ENCODE measurements at regions not wholly inside any gene's neighbourhood (a gene's known extent, or its start where the extent isn't known, plus 50 kb on each side); places are given as distances from the start of the nearest gene placed in this dataset.

DNA sequence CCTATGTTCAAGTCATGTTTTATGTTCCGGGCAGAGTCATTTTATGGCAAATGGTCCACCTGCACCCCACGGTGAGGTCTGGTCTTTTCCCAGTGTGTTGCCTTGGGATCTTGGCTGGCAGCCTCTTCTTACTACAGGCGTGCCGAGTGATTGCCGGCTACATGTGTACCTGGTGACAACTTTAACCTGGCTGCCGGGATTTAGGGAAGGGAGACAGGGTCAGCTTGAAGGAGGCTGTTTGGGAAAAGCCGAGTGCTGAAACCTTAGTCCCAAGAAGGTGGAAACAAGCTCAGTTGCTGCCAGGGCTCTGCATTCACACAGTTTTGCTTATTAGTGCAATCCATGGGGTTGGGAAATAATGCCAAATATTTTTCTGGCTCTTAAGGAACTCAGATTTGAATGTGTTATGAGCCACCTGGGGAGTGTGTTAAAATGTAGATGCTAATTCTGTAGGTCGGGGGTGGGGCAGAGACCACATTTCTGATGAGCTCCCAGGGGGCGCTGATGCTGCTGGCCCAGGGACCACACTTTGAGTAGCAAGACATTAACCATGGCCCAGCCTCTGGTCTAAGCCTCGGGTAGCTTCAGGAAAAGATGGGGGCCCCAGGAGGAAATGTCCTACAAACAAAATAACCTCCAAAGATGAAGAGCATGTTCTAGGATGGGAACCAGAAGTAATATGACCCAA is 179.6 kb downstream of the TBX5 start:
- DNase-seq (ENCODE audit: low spot score), result no peak
- CTCF ChIA-PET, result no interaction called here
- intact Hi-C loops (cut with micrococcal nuclease; ENCODE audit: unreplicated experiment), result no loop called here
- H3K27ac ChIP-seq (ENCODE audit: low read depth, low read length, poor library complexity, severe bottlenecking), result no peak overlapping the region
- H3K9me3 ChIP-seq (ENCODE audit: low read depth, low read length, poor library complexity, severe bottlenecking), result no peaks in the 10 kb centered on the region
- POLR2A ChIA-PET (ENCODE audit: low non-redundant PET), result no interaction called here
- no peaks in the 10 kb centered on the region for H3K36me3 ChIP-seq (ENCODE audit: insufficient read depth, low read length, poor library complexity, severe bottlenecking)
- H3K4me3 ChIP-seq (ENCODE audit: low read depth, low read length, poor library complexity, severe bottlenecking), result no peak overlapping the region
- no peak for TF ChIP-seq EZH2 (IDR thresholded peaks at IDR 0.05; ENCODE audit: borderline replicate concordance, low read depth, low read length, poor library complexity, severe bottlenecking)
- TF ChIP-seq, protein P1, sequence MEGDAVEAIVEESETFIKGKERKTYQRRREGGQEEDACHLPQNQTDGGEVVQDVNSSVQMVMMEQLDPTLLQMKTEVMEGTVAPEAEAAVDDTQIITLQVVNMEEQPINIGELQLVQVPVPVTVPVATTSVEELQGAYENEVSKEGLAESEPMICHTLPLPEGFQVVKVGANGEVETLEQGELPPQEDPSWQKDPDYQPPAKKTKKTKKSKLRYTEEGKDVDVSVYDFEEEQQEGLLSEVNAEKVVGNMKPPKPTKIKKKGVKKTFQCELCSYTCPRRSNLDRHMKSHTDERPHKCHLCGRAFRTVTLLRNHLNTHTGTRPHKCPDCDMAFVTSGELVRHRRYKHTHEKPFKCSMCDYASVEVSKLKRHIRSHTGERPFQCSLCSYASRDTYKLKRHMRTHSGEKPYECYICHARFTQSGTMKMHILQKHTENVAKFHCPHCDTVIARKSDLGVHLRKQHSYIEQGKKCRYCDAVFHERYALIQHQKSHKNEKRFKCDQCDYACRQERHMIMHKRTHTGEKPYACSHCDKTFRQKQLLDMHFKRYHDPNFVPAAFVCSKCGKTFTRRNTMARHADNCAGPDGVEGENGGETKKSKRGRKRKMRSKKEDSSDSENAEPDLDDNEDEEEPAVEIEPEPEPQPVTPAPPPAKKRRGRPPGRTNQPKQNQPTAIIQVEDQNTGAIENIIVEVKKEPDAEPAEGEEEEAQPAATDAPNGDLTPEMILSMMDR (conservative IDR thresholded peaks at IDR 0.05; ENCODE audit: low read depth, low read length), result no peak
- H3K4me1 ChIP-seq (ENCODE audit: insufficient read depth, low read length, poor library complexity, severe bottlenecking), result no peaks in the 10 kb centered on the region
- peaks cover 6% of the 10 kb centered on the region for H3K27me3 ChIP-seq (replicated peaks; ENCODE audit: insufficient read depth, low read depth, low read length, poor library complexity)
- BruUV-seq (replicated peaks), result no TSS peak

DNA sequence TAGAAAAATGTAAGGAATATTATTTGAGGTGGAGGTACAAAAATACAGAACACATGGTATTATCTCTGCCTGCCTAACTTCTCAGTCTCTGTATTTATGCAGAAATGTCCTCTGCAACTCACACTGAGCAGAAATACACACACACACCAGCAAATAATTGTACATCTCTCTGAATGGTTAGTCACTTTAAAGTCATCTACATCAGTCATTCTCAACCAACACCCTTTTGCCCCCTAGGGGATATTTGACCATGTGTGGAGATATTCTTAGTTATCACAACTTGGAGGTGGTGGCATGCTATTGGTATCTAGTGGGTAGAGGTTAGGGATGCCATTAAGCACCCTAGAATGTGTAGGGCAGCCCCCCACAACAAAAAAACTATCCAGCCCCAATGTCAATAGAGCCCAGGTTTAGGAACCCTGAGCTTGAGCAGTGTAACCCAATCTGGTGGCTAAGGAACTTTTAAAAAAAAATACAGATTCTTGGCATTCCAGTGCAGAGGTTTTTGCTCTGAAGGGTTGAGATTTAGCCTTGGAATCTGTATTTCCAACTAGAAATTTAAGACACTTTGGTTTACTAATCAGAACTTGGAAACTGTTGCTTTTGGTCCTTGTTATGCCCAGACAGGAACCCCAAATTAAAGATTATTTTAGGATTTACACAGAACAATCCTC is 183.8 kb downstream of the TBX5 start:
- Histone ChIP-seq H3K36me3 (ENCODE audit: insufficient read depth, low read length, poor library complexity, severe bottlenecking) (no peaks in the 10 kb centered on the region), H3K27ac (ENCODE audit: low read depth, low read length, poor library complexity, severe bottlenecking) (no peak overlapping the region), H3K4me1 (ENCODE audit: insufficient read depth, low read length, poor library complexity, severe bottlenecking) (no peaks in the 10 kb centered on the region), H3K27me3 (replicated peaks; ENCODE audit: insufficient read depth, low read depth, low read length, poor library complexity) (peaks cover 6% of the 10 kb centered on the region), H3K9me3 (ENCODE audit: low read depth, low read length, poor library complexity, severe bottlenecking) (no peaks in the 10 kb centered on the region), H3K4me3 (ENCODE audit: low read depth, low read length, poor library complexity, severe bottlenecking) (no peak overlapping the region)
- intact Hi-C loops (cut with micrococcal nuclease; ENCODE audit: unreplicated experiment), result no loop called here
- TF ChIP-seq, protein P1 (conservative IDR thresholded peaks at IDR 0.05; ENCODE audit: low read depth, low read length), result no peak
- TF ChIP-seq EZH2 (IDR thresholded peaks at IDR 0.05; ENCODE audit: borderline replicate concordance, low read depth, low read length, poor library complexity, severe bottlenecking), result no peak
- ChIA-PET CTCF (no interaction called here), POLR2A (ENCODE audit: low non-redundant PET) (no interaction called here)
- DNase-seq (ENCODE audit: low spot score), result no peak
- BruUV-seq (replicated peaks), result no TSS peak

DNA sequence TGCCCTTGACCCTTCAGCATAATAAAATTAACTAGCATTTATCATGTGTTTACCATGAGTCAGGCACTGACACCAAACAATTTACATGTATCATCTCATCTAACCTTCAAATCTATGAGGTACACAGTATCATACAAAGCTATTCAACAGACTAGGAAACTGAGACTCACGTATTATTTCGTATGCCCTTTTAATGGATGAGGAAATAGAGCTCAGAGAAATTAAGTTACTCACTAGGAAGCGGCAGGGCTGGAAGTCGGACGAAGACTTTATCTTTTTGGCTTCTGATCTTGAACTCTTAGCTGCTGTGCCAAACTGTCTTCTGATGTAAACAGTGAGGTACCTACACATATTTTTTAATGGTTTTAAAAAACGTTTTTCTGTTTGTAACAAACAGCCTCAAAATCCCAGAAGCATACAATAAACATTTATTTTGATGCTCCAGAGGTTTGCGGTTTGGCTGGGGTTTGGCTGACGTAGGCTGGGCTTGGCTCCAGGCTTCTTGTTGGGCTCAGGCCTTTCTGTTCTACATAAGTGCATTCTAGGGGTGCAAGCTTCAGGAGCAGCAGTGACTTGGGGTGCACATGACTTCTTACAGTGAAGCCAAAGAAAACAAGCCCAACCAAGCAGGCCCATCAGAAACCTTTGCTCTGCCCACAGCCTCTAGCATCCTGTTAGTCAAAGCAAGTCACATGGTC is 184.7 kb downstream of the TBX5 start:
- POLR2A ChIA-PET (ENCODE audit: low non-redundant PET), result no interaction called here

More for the DNA sequence above, 184.7 kb downstream of the TBX5 start:
- no peaks in the 10 kb centered on the region for H3K9me3 ChIP-seq (ENCODE audit: low read depth, low read length, poor library complexity, severe bottlenecking)
- TF ChIP-seq, protein P1 (conservative IDR thresholded peaks at IDR 0.05; ENCODE audit: low read depth, low read length), result no peak
- no peak for TF ChIP-seq EZH2 (IDR thresholded peaks at IDR 0.05; ENCODE audit: borderline replicate concordance, low read depth, low read length, poor library complexity, severe bottlenecking)
- peaks cover 6% of the 10 kb centered on the region for H3K27me3 ChIP-seq (replicated peaks; ENCODE audit: insufficient read depth, low read depth, low read length, poor library complexity)
- H3K36me3 ChIP-seq (ENCODE audit: insufficient read depth, low read length, poor library complexity, severe bottlenecking), result no peaks in the 10 kb centered on the region
- no peaks in the 10 kb centered on the region for H3K4me1 ChIP-seq (ENCODE audit: insufficient read depth, low read length, poor library complexity, severe bottlenecking)
- intact Hi-C loops (cut with micrococcal nuclease; ENCODE audit: unreplicated experiment), result no loop called here
- no peak overlapping the region for H3K27ac ChIP-seq (ENCODE audit: low read depth, low read length, poor library complexity, severe bottlenecking)
- BruUV-seq (replicated peaks), result no TSS peak
- CTCF ChIA-PET, result no interaction called here
- no peak for DNase-seq (ENCODE audit: low spot score)
- no peak overlapping the region for H3K4me3 ChIP-seq (ENCODE audit: low read depth, low read length, poor library complexity, severe bottlenecking)

Data from A673 (cell line).